GM12878 (cell line): ENCODE measurements at regions not wholly inside any gene's neighbourhood (a gene's known extent, or its start where the extent isn't known, plus 50 kb on each side); places are given as distances from the start of the nearest gene placed in this dataset.

Experiments used
- EED ChIP-seq: sonication (generic); IDR thresholded peaks from 2 replicates; pipeline ENCODE4 v1.6.1; 2016; ENCODE audit warnings: antibody characterized with exemption, low read depth
- HDAC2 ChIP-seq: fragments of 200-600 bp; sonication (generic); IDR thresholded peaks from 2 replicates; pipeline ENCODE4 v1.6.1; 2017
- JUNB ChIP-seq: IDR thresholded peaks from 2 replicates; pipeline ENCODE4 v1.6.1; 2016; ENCODE audit warnings: antibody characterized with exemption, mild to moderate bottlenecking
- MTA2 ChIP-seq: fragments of 450-650 bp; IDR thresholded peaks from 2 replicates; pipeline ENCODE4 v1.6.1; 2016; ENCODE audit warnings: low read depth, mild to moderate bottlenecking, moderate library complexity
- MXI1 ChIP-seq: fragments of 150-350 bp; IDR thresholded peaks from 2 replicates; pipeline ENCODE4 v1.6.1; 2011; ENCODE audit warnings: low read depth, mild to moderate bottlenecking, inconsistent platforms, low read length, improper control_type of control experiment
- NFXL1 ChIP-seq: fragments of 450-650 bp; IDR thresholded peaks from 2 replicates; pipeline ENCODE4 v1.6.1; 2017; ENCODE audit warnings: antibody characterized with exemption, mild to moderate bottlenecking, borderline replicate concordance
- NRF1 ChIP-seq: conservative IDR thresholded peaks from 2 replicates; pipeline ENCODE4 v1.6.1; 2011; ENCODE audit warnings: mild to moderate bottlenecking, low read depth, low read length, improper control_type of control experiment
- POLR2A ChIP-seq: IDR thresholded peaks from 2 replicates; pipeline ENCODE4 v1.6.1; 2011; ENCODE audit warnings: low read depth, mild to moderate bottlenecking, low read length
- SUPT20H ChIP-seq: IDR thresholded peaks from 2 replicates; pipeline ENCODE4 v1.6.1; 2011; ENCODE audit warnings: low read depth, mild to moderate bottlenecking, low read length, moderate library complexity, borderline replicate concordance; ENCODE audit not compliant: control insufficient read depth
- TF ChIP-seq, protein P1 (sequence below), 3 experiments: IDR thresholded peaks in 2 of 3; conservative IDR thresholded peaks in 1 of 3; 2 replicates each; pipeline ENCODE4 v1.5.1; 2011; ENCODE audit warnings: low read depth in 3 of 3, low read length in 3 of 3, mild to moderate bottlenecking in 3 of 3, control low read depth in 2 of 3, moderate library complexity in 2 of 3, inconsistent platforms in 1 of 3, mixed read lengths in 1 of 3; ENCODE audit not compliant: control insufficient read depth in 2 of 3, insufficient read depth in 1 of 3; ENCODE audit errors: extremely low read depth in 1 of 3
- TF ChIP-seq, protein P2 (sequence below): IDR thresholded peaks from 2 replicates; pipeline ENCODE4 v1.6.1; 2012; ENCODE audit warnings: low read depth, low read length, improper control_type of control experiment
- TF ChIP-seq, protein P3 (sequence below): fragments of 450-650 bp; IDR thresholded peaks from 2 replicates; pipeline ENCODE4 v1.6.1; 2018; ENCODE audit warnings: mild to moderate bottlenecking, low read depth, moderate library complexity; ENCODE audit not compliant: partially characterized antibody
- TF ChIP-seq, protein P4 (sequence below): IDR thresholded peaks from 2 replicates; pipeline ENCODE4 v1.6.1; 2012; ENCODE audit warnings: low read depth, low read length, improper control_type of control experiment

DNA sequence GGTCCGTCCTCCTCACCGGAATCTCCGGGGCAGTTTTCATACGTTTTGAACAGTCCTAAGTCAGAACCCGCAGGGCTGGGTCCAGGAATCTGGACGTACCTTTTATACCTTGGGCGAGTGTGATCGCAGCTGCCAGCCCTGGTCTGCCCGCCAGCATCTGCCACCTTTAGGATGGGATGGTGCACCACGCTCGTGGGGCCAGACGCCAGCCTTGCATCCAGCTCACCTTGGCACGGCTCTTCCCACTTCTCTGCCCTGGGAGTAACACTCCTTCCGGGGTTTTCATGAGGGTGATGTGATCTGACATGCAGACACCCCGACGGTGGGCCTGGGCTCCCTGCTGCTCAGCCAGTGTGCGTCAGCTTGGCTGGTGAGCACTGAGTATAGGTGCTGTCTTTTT lies 66.6 kb upstream of the ZNF469 start:
- TF ChIP-seq MXI1 (no peak), NFXL1 (no peak), JUNB (no peak), EED (no peak), POLR2A (no peak), NRF1 (no peak), SUPT20H (no peak), MTA2 (no peak), HDAC2 (no peak)
- TF ChIP-seq, protein P1, sequence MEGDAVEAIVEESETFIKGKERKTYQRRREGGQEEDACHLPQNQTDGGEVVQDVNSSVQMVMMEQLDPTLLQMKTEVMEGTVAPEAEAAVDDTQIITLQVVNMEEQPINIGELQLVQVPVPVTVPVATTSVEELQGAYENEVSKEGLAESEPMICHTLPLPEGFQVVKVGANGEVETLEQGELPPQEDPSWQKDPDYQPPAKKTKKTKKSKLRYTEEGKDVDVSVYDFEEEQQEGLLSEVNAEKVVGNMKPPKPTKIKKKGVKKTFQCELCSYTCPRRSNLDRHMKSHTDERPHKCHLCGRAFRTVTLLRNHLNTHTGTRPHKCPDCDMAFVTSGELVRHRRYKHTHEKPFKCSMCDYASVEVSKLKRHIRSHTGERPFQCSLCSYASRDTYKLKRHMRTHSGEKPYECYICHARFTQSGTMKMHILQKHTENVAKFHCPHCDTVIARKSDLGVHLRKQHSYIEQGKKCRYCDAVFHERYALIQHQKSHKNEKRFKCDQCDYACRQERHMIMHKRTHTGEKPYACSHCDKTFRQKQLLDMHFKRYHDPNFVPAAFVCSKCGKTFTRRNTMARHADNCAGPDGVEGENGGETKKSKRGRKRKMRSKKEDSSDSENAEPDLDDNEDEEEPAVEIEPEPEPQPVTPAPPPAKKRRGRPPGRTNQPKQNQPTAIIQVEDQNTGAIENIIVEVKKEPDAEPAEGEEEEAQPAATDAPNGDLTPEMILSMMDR (IDR thresholded peaks at IDR 0.05 in 2 of 3, conservative IDR thresholded peaks at IDR 0.05 in 1 of 3; ENCODE audit: control insufficient read depth in 2 of 3, extremely low read depth in 1 of 3, insufficient read depth in 1 of 3, low read depth in 3 of 3, low read length in 3 of 3): no peak
- TF ChIP-seq, protein P2, sequence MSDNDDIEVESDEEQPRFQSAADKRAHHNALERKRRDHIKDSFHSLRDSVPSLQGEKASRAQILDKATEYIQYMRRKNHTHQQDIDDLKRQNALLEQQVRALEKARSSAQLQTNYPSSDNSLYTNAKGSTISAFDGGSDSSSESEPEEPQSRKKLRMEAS: no peak
- TF ChIP-seq, protein P3, sequence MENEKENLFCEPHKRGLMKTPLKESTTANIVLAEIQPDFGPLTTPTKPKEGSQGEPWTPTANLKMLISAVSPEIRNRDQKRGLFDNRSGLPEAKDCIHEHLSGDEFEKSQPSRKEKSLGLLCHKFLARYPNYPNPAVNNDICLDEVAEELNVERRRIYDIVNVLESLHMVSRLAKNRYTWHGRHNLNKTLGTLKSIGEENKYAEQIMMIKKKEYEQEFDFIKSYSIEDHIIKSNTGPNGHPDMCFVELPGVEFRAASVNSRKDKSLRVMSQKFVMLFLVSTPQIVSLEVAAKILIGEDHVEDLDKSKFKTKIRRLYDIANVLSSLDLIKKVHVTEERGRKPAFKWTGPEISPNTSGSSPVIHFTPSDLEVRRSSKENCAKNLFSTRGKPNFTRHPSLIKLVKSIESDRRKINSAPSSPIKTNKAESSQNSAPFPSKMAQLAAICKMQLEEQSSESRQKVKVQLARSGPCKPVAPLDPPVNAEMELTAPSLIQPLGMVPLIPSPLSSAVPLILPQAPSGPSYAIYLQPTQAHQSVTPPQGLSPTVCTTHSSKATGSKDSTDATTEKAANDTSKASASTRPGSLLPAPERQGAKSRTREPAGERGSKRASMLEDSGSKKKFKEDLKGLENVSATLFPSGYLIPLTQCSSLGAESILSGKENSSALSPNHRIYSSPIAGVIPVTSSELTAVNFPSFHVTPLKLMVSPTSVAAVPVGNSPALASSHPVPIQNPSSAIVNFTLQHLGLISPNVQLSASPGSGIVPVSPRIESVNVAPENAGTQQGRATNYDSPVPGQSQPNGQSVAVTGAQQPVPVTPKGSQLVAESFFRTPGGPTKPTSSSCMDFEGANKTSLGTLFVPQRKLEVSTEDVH: no peak
- TF ChIP-seq, protein P4, sequence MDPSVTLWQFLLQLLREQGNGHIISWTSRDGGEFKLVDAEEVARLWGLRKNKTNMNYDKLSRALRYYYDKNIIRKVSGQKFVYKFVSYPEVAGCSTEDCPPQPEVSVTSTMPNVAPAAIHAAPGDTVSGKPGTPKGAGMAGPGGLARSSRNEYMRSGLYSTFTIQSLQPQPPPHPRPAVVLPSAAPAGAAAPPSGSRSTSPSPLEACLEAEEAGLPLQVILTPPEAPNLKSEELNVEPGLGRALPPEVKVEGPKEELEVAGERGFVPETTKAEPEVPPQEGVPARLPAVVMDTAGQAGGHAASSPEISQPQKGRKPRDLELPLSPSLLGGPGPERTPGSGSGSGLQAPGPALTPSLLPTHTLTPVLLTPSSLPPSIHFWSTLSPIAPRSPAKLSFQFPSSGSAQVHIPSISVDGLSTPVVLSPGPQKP: no peak
